Keratinocyte (primary cell): ENCODE measurements at regions not wholly inside any gene's neighbourhood (a gene's known extent, or its start where the extent isn't known, plus 50 kb on each side); places are given as distances from the start of the nearest gene placed in this dataset.

Experiments used
- DNase-seq: peaks from one replicate; pipeline ENCODE4 v3.0.0-alpha.2; 2011; ENCODE audit warnings: low read depth, missing footprints, low spot score
- FAIRE-seq: peaks from 2 replicates; lab custom pipeline; 2011; peaks lifted over from hg19 to GRCh38; lab: Jason Lieb, UNC
- H2AFZ ChIP-seq: 2 replicates; pipeline ENCODE4 v1.6.0; 2012; ENCODE audit warnings: low read length, control low read depth, inconsistent platforms; ENCODE audit not compliant: control insufficient read depth
- H3K27ac ChIP-seq: 2 replicates; pipeline ENCODE4 v1.5.1; 2011; ENCODE audit warnings: low read length; ENCODE audit not compliant: control insufficient read depth, insufficient read depth
- H3K27me3 ChIP-seq: 3 replicates; pipeline ENCODE4 v1.6.0; 2011; ENCODE audit warnings: low read length; ENCODE audit not compliant: control insufficient read depth, insufficient read depth; ENCODE audit errors: extremely low read depth
- H3K36me3 ChIP-seq, 2 experiments: 2 replicates in 1 of 2; 3 replicates in 1 of 2; pipeline ENCODE4 v1.5.1; 2011; ENCODE audit warnings: low read length in 2 of 2, mild to moderate bottlenecking in 1 of 2; ENCODE audit not compliant: control insufficient read depth in 2 of 2, insufficient read depth in 2 of 2; ENCODE audit errors: extremely low read depth in 1 of 2
- H3K4me1 ChIP-seq: 3 replicates; pipeline ENCODE4 v1.5.1; 2011; ENCODE audit warnings: low read length; ENCODE audit not compliant: control insufficient read depth, insufficient read depth; ENCODE audit errors: extremely low read depth
- H3K4me2 ChIP-seq: 3 replicates; pipeline ENCODE4 v1.6.0; 2011; ENCODE audit warnings: low read depth, low read length; ENCODE audit not compliant: control insufficient read depth, insufficient read depth; ENCODE audit errors: extremely low read depth
- H3K4me3 ChIP-seq, 3 experiments: fragments of 200-600 bp in 1 of 3; sonication (generic) in 1 of 3; 2 replicates in 2 of 3; 3 replicates in 1 of 3; pipeline ENCODE4 v1.5.1; 2011 to 2016; ENCODE audit warnings: low read length in 3 of 3, mild to moderate bottlenecking in 3 of 3, control low read depth in 2 of 3, inconsistent platforms in 1 of 3, low read depth in 1 of 3, mixed read lengths in 1 of 3, mixed run types in 1 of 3, moderate library complexity in 1 of 3; ENCODE audit not compliant: control insufficient read depth in 2 of 3, insufficient read depth in 2 of 3; ENCODE audit errors: extremely low read depth in 1 of 3
- H3K79me2 ChIP-seq: 2 replicates; pipeline ENCODE4 v1.6.0; 2012; ENCODE audit warnings: low read length; ENCODE audit not compliant: control insufficient read depth, insufficient read depth
- H3K9ac ChIP-seq: 3 replicates; pipeline ENCODE4 v1.6.0; 2011; ENCODE audit warnings: low read length; ENCODE audit not compliant: control insufficient read depth, insufficient read depth; ENCODE audit errors: extremely low read depth
- H3K9me1 ChIP-seq: 3 replicates; pipeline ENCODE4 v1.6.0; 2011; ENCODE audit warnings: low read length; ENCODE audit not compliant: control insufficient read depth, insufficient read depth; ENCODE audit errors: extremely low read depth
- H3K9me3 ChIP-seq: 2 replicates; pipeline ENCODE4 v1.5.1; 2012; ENCODE audit warnings: low read depth, low read length; ENCODE audit not compliant: control insufficient read depth
- H4K20me1 ChIP-seq: 3 replicates; pipeline ENCODE4 v1.6.0; 2011; ENCODE audit warnings: low read length; ENCODE audit not compliant: control insufficient read depth, insufficient read depth; ENCODE audit errors: extremely low read depth
- CTCF ChIP-seq, 3 experiments: IDR thresholded peaks in 1 of 3; conservative IDR thresholded peaks in 1 of 3; optimal IDR thresholded peaks in 1 of 3; 2 replicates in 2 of 3; 3 replicates in 1 of 3; pipeline versions ENCODE3 to v1.5.1; 2011; ENCODE audit warnings: low read length in 3 of 3, mild to moderate bottlenecking in 3 of 3, moderate library complexity in 2 of 3, control low read depth in 1 of 3, inconsistent platforms in 1 of 3; ENCODE audit not compliant: insufficient read depth in 2 of 3; ENCODE audit errors: extremely low read depth in 1 of 3
- EZH2 ChIP-seq: IDR thresholded peaks from one replicate; pipeline ENCODE4 v1.6.1; 2012; ENCODE audit warnings: inconsistent platforms, mild to moderate bottlenecking, low read length, moderate library complexity
- dilution Hi-C: fragments of 300-500 bp; cut with MboI; formaldehyde crosslinking; loops from one replicate; pipeline ENCODE4 v1.7.0; 2020; ENCODE audit warnings: low sequenced_read_pairs; ENCODE audit not compliant: extremely low pct_ligation_motif_present

GRCh38 chr21:41048623-41049022, 119.3 kb upstream of the BACE2 start:
- FAIRE-seq, result no peak
- H3K36me3 ChIP-seq, result no peaks in the 10 kb centered on the region
- H4K20me1 ChIP-seq, result no peaks in the 10 kb centered on the region
- H3K4me2 ChIP-seq, result no peak overlapping the region
- H3K79me2 ChIP-seq, result no peaks in the 10 kb centered on the region
- TF ChIP-seq CTCF (optimal IDR thresholded peaks at IDR 0.05 in 1 of 3, IDR thresholded peaks at IDR 0.05 in 1 of 3, conservative IDR thresholded peaks at IDR 0.05 in 1 of 3; ENCODE audit: extremely low read depth in 1 of 3, insufficient read depth in 2 of 3, low read length in 3 of 3) (no peak), EZH2 (no peak)
- no peak overlapping the region for H3K27ac ChIP-seq
- no peaks in the 10 kb centered on the region for H3K9me1 ChIP-seq
- no peak for DNase-seq
- H3K27me3 ChIP-seq, result no peaks in the 10 kb centered on the region
- H3K9me3 ChIP-seq, result no peaks in the 10 kb centered on the region
- dilution Hi-C loops, result no loop called here
- no peaks in the 10 kb centered on the region for H3K4me1 ChIP-seq
- H3K9ac ChIP-seq, result no peak overlapping the region
- H3K4me3 ChIP-seq, result no peak overlapping the region
- H2AFZ ChIP-seq, result no peak overlapping the region

- Histone ChIP-seq H4K20me1 (no peaks in the 10 kb centered on the region), H2AFZ (no peak overlapping the region), H3K9me1 (no peaks in the 10 kb centered on the region), H3K79me2 (no peaks in the 10 kb centered on the region), H3K36me3 (no peaks in the 10 kb centered on the region), H3K9me3 (no peaks in the 10 kb centered on the region), H3K27ac (no peak overlapping the region), H3K4me1 (no peaks in the 10 kb centered on the region), H3K27me3 (no peaks in the 10 kb centered on the region), H3K4me3 (no peak overlapping the region), H3K4me2 (no peak overlapping the region), H3K9ac (no peak overlapping the region)
- FAIRE-seq (no peak), DNase-seq (no peak)
- dilution Hi-C loops, result no loop called here
- no peak for TF ChIP-seq EZH2
- TF ChIP-seq CTCF (optimal IDR thresholded peaks at IDR 0.05 in 1 of 3, IDR thresholded peaks at IDR 0.05 in 1 of 3, conservative IDR thresholded peaks at IDR 0.05 in 1 of 3; ENCODE audit: extremely low read depth in 1 of 3, insufficient read depth in 2 of 3, low read length in 3 of 3), result no peak
Measured at GRCh38 chr21:41052820-41053555, 115.0 kb upstream of the BACE2 start.
